Neural cell (in vitro differentiated cells): ENCODE measurements at regions not wholly inside any gene's neighbourhood (a gene's known extent, or its start where the extent isn't known, plus 50 kb on each side); places are given as distances from the start of the nearest gene placed in this dataset.

Experiments
- CTCF ChIP-seq: fragments of 450-650 bp; IDR thresholded peaks from 2 replicates; pipeline ENCODE4 v1.5.1; 2014; ENCODE audit warnings: antibody characterized with exemption, mild to moderate bottlenecking, moderate library complexity; ENCODE audit not compliant: poor library complexity, severe bottlenecking
- EP300 ChIP-seq: fragments of 450-650 bp; conservative IDR thresholded peaks from 2 replicates; pipeline ENCODE4 v1.6.1; 2014; ENCODE audit warnings: antibody characterized with exemption, mild to moderate bottlenecking, moderate library complexity; ENCODE audit not compliant: poor library complexity, severe bottlenecking
- EZH2 ChIP-seq: fragments of 200-600, 300-800 bp; shearing (Covaris generic), sonication (generic); IDR thresholded peaks from 2 replicates; pipeline ENCODE4 v1.6.1; 2014; ENCODE audit warnings: antibody characterized with exemption, low read length, borderline replicate concordance, mild to moderate bottlenecking; ENCODE audit not compliant: insufficient read depth, poor library complexity, severe bottlenecking
- MXI1 ChIP-seq: fragments of 450-650 bp; conservative IDR thresholded peaks from 2 replicates; pipeline ENCODE4 v1.6.1; 2014; ENCODE audit warnings: antibody characterized with exemption, mild to moderate bottlenecking; ENCODE audit not compliant: poor library complexity, severe bottlenecking
- POLR2AphosphoS5 ChIP-seq: IDR thresholded peaks from 2 replicates; pipeline ENCODE4 v1.6.1; 2012
- RAD21 ChIP-seq: fragments of 450-650 bp; conservative IDR thresholded peaks from 2 replicates; pipeline ENCODE4 v1.6.1; 2014; ENCODE audit warnings: antibody characterized with exemption, mild to moderate bottlenecking, moderate library complexity
- REST ChIP-seq: IDR thresholded peaks from 2 replicates; pipeline ENCODE4 v1.6.1; 2012; ENCODE audit warnings: borderline replicate concordance
- SMC3 ChIP-seq: fragments of 450-650 bp; conservative IDR thresholded peaks from 2 replicates; pipeline ENCODE4 v1.6.1; 2014; ENCODE audit warnings: antibody characterized with exemption, mild to moderate bottlenecking, moderate library complexity; ENCODE audit not compliant: poor library complexity
- TAF1 ChIP-seq: IDR thresholded peaks from 2 replicates; pipeline ENCODE4 v1.6.1; 2012; ENCODE audit warnings: low read depth

GRCh38 chr6:101326411-101326810 lies 67.1 kb upstream of the GRIK2 start:
- TF ChIP-seq CTCF (no peak), POLR2AphosphoS5 (no peak), RAD21 (no peak), EP300 (no peak), EZH2 (no peak), TAF1 (no peak), REST (no peak), MXI1 (no peak), SMC3 (no peak)
